ENCODE measurements at regions not wholly inside any gene's neighbourhood (a gene's known extent, or its start where the extent isn't known, plus 50 kb on each side); places are given as distances from the start of the nearest gene placed in this dataset.

GRCh38 chr2:78963881-78964280, 61.6 kb upstream of the REG3G start:
- H3K27me3 Mint-ChIP-seq (ENCODE audit: insufficient read depth), result no peaks in the 10 kb centered on the region; the same call in 1 of the 2 replicates
- no peak for DNase-seq
- no peak for TF ChIP-seq CTCF (IDR thresholded peaks at IDR 0.05)
- no peak overlapping the region for H3K4me3 Mint-ChIP-seq
- H3K27ac Mint-ChIP-seq, result no peak overlapping the region
- H3K4me1 Mint-ChIP-seq (ENCODE audit: low read depth), result no peaks in the 10 kb centered on the region
- no peaks in the 10 kb centered on the region; the same call in 1 of the 2 replicates for H3K36me3 Mint-ChIP-seq (ENCODE audit: low read depth)
- peaks cover 16% of the 10 kb centered on the region for H3K9me3 Mint-ChIP-seq

- no peaks in the 10 kb centered on the region for H3K4me1 Mint-ChIP-seq (ENCODE audit: low read depth)
- H3K4me3 Mint-ChIP-seq, result no peak overlapping the region
- peaks cover 13% of the 10 kb centered on the region for H3K9me3 Mint-ChIP-seq
- DNase-seq, result no peak
- no peak for TF ChIP-seq CTCF (IDR thresholded peaks at IDR 0.05)
- H3K36me3 Mint-ChIP-seq (ENCODE audit: low read depth), result no peaks in the 10 kb centered on the region
- no peaks in the 10 kb centered on the region; the same call in 1 of the 2 replicates for H3K27me3 Mint-ChIP-seq (ENCODE audit: insufficient read depth)
- no peak overlapping the region for H3K27ac Mint-ChIP-seq
Observed at GRCh38 chr2:78967294-78967693, 58.2 kb upstream of the REG3G start.

- Mint-ChIP-seq H3K9me3 (peaks cover 10% of the 10 kb centered on the region), H3K27me3 (ENCODE audit: insufficient read depth) (no peaks in the 10 kb centered on the region), H3K4me3 (no peak overlapping the region), H3K36me3 (ENCODE audit: low read depth) (no peaks in the 10 kb centered on the region), H3K4me1 (ENCODE audit: low read depth) (no peaks in the 10 kb centered on the region), H3K27ac (no peak overlapping the region)
- TF ChIP-seq CTCF (IDR thresholded peaks at IDR 0.05), result no peak
- no peak for DNase-seq
Observed at GRCh38 chr2:78973630-78974029, 51.9 kb upstream of the REG3G start.

All from HFFc6 (cell line).